Osteoblast (primary cell): ENCODE measurements at regions not wholly inside any gene's neighbourhood (a gene's known extent, or its start where the extent isn't known, plus 50 kb on each side); places are given as distances from the start of the nearest gene placed in this dataset.

Source experiments
- DNase-seq: peaks from one replicate; pipeline ENCODE4 v3.0.0; 2011; ENCODE audit warnings: low spot score, mixed read lengths; ENCODE audit not compliant: insufficient read length; ENCODE audit errors: missing footprints
- H2AFZ ChIP-seq: 2 replicates; pipeline ENCODE4 v1.6.0; 2011; ENCODE audit warnings: mild to moderate bottlenecking, low read length
- H3K27ac ChIP-seq: 2 replicates; pipeline ENCODE4 v1.5.1; 2011; ENCODE audit warnings: mild to moderate bottlenecking, low read depth, low read length, moderate library complexity
- H3K27me3 ChIP-seq: 2 replicates; pipeline ENCODE4 v1.6.0; 2012; ENCODE audit warnings: mild to moderate bottlenecking, control low read depth, inconsistent platforms, low read length, moderate library complexity; ENCODE audit not compliant: insufficient read depth
- H3K36me3 ChIP-seq: 2 replicates; pipeline ENCODE4 v1.5.1; 2011; ENCODE audit warnings: mild to moderate bottlenecking, low read length, control low read depth, moderate library complexity; ENCODE audit not compliant: insufficient read depth
- H3K4me1 ChIP-seq: 2 replicates; pipeline ENCODE4 v1.5.1; 2011; ENCODE audit warnings: mild to moderate bottlenecking, low read length, control low read depth, moderate library complexity; ENCODE audit not compliant: insufficient read depth
- H3K4me2 ChIP-seq: 2 replicates; pipeline ENCODE4 v1.6.0; 2011; ENCODE audit warnings: mild to moderate bottlenecking, low read length; ENCODE audit not compliant: insufficient read depth
- H3K4me3 ChIP-seq: fragments of 200-600 bp; sonication (generic); 3 replicates; pipeline ENCODE4 v1.5.1; 2012; ENCODE audit warnings: mild to moderate bottlenecking, low read length, inconsistent platforms; ENCODE audit not compliant: insufficient read depth
- H3K79me2 ChIP-seq: 2 replicates; pipeline ENCODE4 v1.6.0; 2012; ENCODE audit warnings: mild to moderate bottlenecking, low read length, control low read depth, inconsistent platforms; ENCODE audit not compliant: insufficient read depth
- H3K9me3 ChIP-seq: 2 replicates; pipeline ENCODE4 v1.5.1; 2011; ENCODE audit warnings: low read depth, low read length, control low read depth
- H4K20me1 ChIP-seq: 2 replicates; pipeline ENCODE4 v1.6.0; 2012; ENCODE audit warnings: mild to moderate bottlenecking, low read length, control low read depth; ENCODE audit not compliant: insufficient read depth
- CTCF ChIP-seq: IDR thresholded peaks from 2 replicates; pipeline ENCODE4 v1.5.1; 2011; ENCODE audit warnings: mild to moderate bottlenecking, low read depth, low read length, moderate library complexity; ENCODE audit errors: extremely low read depth

GRCh38 chr7:22875470-22875869, 52.8 kb upstream of the TOMM7 start:
- Histone ChIP-seq H3K4me3 (no peak overlapping the region), H4K20me1 (no peaks in the 10 kb centered on the region), H3K27ac (no peak overlapping the region), H2AFZ (no peak overlapping the region), H3K79me2 (no peaks in the 10 kb centered on the region), H3K9me3 (no peaks in the 10 kb centered on the region), H3K27me3 (no peaks in the 10 kb centered on the region), H3K4me1 (no peaks in the 10 kb centered on the region), H3K36me3 (no peaks in the 10 kb centered on the region), H3K4me2 (no peak overlapping the region)
- DNase-seq = no peak
- TF ChIP-seq CTCF = no peak

- Histone ChIP-seq H3K27ac (no peak overlapping the region), H3K79me2 (no peaks in the 10 kb centered on the region), H3K9me3 (no peaks in the 10 kb centered on the region), H2AFZ (no peak overlapping the region), H3K27me3 (no peaks in the 10 kb centered on the region), H3K4me1 (no peaks in the 10 kb centered on the region), H3K4me3 (no peak overlapping the region), H3K4me2 (no peak overlapping the region), H4K20me1 (no peaks in the 10 kb centered on the region), H3K36me3 (peaks cover 4% of the 10 kb centered on the region)
- DNase-seq = no peak
- TF ChIP-seq CTCF = no peak
These were observed 52.3 kb upstream of the TOMM7 start for GRCh38 chr7:22874904-22875303.
